ENCODE measurements at regions not wholly inside any gene's neighbourhood (a gene's known extent, or its start where the extent isn't known, plus 50 kb on each side); places are given as distances from the start of the nearest gene placed in this dataset.

DNA sequence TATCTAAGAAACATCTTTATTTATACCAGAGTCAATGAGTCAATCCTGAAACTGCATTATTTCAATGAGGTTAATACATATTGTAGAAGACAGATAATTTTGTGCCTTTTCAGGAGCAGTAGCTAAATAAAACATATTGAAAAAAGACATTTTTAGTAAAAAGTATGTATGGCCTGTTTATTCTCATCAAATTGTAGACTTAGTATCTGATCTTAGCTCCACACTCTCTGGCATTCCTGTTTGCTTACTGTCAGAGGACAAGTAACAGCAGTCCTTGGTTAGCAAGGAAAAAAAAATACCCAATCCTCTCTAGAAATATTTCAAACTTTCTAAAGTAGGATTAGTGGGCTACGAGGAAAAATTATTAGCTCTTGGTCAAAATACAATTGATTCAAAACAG, 50.5 kb upstream of the GUCY1A1 start:
- DNase-seq: no peak

- no peak for DNase-seq
These were observed 51.4 kb upstream of the GUCY1A1 start for GRCh38 chr4:155615081-155615887.

DNA sequence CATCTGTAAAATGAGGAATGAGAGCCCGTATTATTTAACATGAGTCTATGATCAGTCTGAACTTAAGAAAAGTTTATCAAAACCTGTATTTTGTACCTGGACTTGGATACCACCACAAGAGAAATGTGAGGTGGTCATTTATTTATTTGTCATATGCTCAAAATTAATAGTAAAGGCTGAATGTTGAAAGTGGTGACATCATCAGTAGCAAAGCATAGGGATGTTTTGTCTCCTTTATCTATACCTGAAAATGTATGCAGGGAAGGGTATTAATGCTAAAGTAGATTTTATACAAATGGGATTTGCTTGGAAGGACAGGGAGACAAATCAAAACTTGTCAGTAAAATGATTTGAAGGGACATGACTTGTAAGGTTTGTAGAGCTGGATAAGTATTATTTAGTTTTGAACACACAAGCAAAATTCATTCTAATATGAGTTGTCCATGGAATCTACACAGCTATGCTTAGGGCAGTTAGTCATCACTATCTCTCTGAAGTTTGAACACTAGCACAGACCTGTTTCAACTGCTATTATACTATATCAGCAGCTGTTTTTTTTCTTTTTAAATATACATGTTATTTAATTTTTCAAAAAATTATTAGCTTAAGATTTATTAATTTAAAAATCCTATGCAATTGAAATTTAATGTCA, 52.4 kb upstream of the GUCY1A1 start:
- DNase-seq: no peak

- no peak for DNase-seq
These were observed 54.6 kb upstream of the GUCY1A1 start for GRCh38 chr4:155612074-155612473.

DNA sequence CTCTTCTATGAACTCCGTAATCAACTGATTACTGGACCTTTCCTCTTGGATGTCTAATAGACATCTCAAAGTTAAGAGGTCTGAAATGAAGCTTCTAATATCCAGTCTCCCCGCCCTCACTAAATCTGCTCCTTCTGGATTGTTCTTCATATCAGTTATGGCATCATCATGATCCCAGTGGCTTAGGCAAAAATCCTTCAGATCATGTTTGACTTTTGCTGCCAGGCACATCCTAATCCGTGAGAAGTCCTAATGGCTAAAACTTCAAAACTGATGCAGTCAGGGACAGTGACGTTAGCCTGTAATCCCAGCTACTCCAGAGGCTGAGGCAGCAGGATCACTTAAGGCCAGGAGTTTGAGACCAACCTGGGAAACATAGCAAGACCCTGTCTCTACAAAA, 55.1 kb upstream of the GUCY1A1 start:
- no peak for DNase-seq

- DNase-seq: no peak
These were observed 56.5 kb upstream of the GUCY1A1 start for GRCh38 chr4:155610143-155610542.

DNA sequence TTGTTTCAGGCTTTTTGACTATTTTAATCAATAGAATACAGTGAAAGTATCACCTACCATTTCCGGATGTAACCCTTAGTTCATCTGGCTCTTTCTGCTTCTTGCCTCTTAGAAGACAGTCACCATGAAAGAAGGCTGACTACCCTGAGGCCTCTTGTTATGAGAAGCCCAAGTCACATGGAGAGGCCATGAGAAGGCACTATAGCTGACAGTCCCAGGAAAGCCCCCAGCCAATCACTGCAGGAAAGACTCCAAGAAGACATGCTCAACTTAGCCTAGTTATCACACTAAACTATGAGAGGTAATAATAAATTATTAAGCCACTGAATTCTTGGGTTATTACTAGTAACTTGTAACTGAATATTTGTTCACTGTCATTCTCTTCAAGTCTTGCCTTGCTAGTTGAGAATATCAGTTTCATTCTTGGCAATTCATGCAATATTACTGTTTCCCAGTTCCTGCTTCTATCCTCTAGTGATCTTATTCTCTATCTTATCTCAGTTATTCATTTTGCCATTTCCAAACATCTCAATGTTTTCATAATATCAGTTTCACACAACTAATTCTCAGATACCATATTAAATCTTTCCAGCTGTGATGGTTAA, 57.1 kb upstream of the GUCY1A1 start:
- DNase-seq: no peak

- no peak for DNase-seq
These were observed 58.3 kb upstream of the GUCY1A1 start for GRCh38 chr4:155608225-155608885.

DNA sequence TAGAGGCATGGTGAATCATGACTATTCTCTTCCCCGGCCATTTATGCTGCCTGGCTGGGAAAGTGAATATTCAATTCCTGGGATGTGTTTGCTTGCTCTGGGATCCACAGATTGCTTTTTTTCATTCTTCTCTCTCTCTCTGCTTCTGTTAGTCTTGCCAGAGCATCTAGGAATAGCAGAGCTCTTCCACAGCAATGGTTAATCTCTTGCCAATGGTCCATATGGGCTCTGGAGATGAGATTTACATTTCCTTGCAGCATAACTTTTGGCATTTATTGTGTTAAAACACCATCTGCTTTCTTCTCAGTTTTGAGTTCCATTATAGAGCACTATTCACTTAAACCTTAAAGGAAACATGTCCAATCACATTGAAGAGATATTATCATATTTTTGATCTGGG, 59.2 kb upstream of the GUCY1A1 start:
- no peak for DNase-seq

DNA sequence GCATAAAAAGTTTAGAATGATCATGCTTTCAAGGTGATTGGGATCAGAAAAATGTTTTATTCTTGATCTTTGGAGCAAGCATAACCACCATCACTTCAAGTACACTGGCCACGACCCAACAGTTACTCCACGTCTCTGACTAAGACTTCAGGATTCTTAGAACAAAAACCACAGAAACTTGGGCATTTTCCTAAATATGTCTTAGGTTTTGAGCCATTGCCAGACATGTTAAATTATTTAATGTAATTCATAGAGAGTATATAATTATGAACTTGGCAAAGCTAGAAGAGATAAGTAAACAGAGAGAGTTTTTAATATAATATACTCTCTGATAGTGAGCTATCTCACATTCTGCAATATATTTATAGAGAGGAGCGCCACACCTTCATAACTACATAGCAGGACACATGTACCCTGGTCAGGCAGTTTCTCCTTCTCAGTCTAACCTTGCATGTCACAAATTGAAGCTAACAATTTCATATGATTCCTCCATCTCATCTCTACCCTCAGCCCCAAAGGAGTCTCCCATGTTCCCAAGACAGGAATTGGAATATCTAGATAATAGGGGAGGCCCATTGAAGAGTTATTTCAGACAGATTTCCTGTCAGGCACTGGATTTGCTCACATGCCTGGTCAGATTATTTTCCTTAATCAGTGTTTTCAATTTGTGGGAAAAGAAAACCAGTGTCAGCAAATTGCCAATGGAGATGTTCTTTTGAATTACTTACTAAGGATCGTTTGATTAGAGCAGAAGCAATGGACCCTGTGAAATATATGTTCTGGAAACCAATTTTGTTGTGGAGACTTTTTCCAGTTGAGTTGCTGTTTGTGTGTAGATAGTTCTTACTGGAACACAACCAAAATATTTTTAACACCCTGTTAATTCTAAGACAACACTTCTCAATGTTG, 61.7 kb upstream of the GUCY1A1 start:
- DNase-seq: no peak

GRCh38 chr4:155603360-155603891, 63.2 kb upstream of the GUCY1A1 start:
- no peak for DNase-seq

GRCh38 chr4:155602351-155603140, 64.1 kb upstream of the GUCY1A1 start:
- no peak for DNase-seq

DNA sequence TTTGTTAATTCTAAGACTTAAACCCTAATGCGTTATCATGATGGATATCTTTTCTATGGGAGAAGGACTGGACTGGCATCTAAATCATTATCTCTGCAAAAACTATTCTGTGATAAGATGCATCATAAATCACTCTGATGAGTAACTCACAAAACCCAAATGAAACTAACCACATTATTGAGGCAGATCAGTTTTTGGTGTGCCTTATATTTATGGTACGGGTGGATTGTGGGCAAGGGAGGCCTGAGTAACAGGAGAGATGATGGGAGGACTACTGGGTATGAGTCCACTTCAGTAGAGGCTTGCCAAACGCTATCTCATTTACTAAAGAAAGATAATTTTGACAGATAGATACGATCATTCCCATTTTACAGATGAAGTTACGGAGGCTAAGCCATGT, 66.4 kb upstream of the GUCY1A1 start:
- no peak for DNase-seq

DNA sequence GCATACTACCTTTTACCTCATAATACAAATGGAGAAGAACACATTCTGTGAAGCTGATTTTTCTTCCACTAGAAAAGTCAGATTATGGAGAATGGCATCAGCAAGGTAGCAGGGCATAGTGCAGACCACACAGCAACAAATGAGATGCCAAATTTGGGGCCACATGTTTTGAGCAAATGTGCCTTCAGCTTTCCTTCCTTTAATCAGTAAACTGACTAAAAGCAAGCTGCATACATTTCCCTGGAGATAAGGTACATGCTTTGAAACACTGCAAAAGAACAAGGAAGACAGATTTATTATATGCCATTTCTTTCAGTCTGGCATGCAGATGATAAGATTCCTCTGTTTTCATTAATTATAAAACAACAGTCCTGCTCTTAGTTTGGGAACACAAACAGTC, 67.1 kb upstream of the GUCY1A1 start:
- no peak for DNase-seq

DNA sequence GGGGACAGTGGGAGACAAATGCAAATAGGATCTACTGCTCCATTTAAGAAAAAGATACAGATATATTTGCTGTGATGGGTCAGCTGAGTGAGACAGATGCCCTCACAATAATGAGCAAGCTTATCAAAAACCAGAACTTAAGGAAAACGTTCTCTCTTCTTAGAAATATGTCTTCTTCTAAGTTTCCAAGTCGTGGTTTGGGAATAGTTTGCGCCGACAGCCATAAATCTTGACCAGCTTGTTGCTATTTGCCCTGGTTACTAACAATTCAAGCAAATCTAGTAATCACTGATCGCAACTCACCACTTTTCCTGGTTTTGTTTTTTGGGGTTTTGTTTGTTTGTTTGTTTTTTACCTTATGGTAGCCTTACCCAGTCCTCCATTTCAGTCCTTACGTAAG, 67.6 kb upstream of the GUCY1A1 start:
- DNase-seq: no peak

DNA sequence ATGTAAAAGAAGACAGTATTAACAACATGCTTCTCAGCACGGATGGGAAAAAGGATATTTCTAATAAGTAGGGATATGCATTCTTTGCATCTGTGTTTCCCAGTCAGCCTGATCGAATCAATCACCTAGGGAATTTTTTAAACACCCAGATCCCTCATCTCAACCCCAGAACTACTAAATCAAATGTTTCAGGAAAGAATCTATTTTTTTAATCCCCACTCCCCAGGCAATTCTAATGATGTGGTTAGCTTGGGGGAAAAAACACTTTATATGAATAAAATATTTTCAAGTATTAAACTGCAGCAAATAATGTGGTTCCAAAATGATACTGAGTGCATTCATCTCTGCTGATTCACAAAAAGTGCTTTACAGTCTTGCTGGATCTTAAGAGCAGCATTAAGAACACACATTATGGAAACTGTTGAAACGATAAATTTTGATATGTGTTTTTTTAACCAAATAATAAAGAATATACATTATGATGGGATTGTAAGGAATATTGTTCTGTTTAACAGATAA, 68.7 kb upstream of the GUCY1A1 start:
- no peak for DNase-seq

GRCh38 chr4:155597281-155597680, 69.4 kb upstream of the GUCY1A1 start:
- no peak for DNase-seq

DNA sequence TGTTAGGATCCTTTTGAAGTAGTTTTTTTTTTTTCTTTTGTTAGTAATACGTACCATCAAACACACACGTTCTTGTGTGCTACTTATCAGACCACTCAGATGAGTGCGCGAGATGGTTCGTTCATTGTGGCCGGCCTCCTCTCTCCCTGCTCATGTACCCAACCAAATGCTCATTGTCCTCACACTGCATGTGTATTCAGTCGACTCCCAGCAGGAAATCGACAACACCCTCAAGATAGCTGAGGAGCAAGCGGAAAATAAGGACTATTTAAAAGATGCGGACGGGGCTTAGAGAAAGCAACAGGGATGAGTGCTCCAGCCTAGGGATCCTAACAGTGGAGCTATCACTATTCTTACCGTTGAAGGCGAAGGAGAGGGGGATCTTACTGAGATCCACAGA, 72.9 kb upstream of the GUCY1A1 start:
- DNase-seq: no peak

GRCh38 chr4:155592938-155593297, 73.7 kb upstream of the GUCY1A1 start:
- no peak for DNase-seq

DNA sequence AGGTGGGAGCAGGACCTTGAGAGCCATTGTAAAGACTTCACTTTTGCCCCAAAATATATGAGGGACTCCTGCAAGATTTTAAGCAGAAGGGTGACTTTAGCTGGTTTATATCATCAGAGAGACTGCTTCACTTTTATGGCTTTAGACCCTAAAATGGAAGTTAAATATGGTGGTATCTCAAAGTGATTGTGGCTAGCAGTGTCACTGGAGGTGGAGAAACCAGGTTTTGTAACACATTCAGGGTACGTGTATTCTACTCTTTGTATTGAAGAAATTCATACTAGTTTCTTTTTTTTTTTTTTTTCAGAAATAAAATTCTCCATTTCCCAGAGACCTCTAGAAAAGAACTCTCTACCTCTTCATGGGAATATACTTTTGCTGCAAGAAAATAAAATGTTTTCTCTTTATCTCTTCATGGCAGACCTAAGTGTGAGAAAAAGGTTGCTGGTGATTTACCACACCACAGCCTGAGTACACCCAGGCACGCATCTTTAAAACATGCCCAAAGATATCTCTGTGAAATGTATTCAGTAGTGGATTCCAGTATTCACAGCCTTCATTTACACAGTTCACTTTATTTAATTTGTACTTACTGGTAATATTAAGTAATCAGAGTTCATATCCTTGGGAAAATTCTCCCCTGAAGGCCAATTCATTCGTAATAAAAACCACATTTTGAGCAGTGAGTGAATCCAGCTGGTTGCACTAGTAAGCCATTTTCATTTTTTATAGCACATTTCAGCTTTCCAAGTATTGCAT, 74.3 kb upstream of the GUCY1A1 start:
- DNase-seq: no peak

DNA sequence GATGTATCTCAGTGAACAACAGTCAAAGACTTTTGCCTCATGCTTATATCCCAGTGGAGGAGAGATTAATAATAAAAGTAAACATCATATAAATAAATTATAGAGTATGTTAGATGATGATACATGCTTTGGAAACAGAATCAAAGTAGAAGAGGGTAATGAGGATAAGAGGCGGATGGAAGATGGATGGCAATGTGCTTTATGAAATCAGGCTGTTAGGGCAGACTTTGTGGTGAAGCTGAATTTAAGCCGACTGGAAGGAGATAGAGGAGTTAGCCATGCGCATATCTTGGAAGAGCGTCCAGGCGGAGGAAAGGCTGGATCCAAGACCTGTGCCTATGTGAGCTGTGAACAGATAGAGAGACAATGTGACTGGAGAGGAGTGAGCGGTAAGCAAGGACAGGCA, 74.9 kb upstream of the GUCY1A1 start:
- no peak for DNase-seq
